ENCODE measurements at regions not wholly inside any gene's neighbourhood (a gene's known extent, or its start where the extent isn't known, plus 50 kb on each side); places are given as distances from the start of the nearest gene placed in this dataset.

GRCh38 chr15:25510146-25510545 is 71.3 kb upstream of the UBE3A start:
- Histone ChIP-seq H3K4me3 (no peak overlapping the region), H3K27me3 (no peaks in the 10 kb centered on the region), H3K27ac (no peak overlapping the region), H3K36me3 (no peaks in the 10 kb centered on the region), H3K9me3 (no peaks in the 10 kb centered on the region), H3K4me1 (no peaks in the 10 kb centered on the region)
- DNase-seq (ENCODE audit: low spot score in 2 of 2): no peak
- TF ChIP-seq POLR2AphosphoS5 (IDR thresholded peaks at IDR 0.05): no peak
- TF ChIP-seq, protein P1, sequence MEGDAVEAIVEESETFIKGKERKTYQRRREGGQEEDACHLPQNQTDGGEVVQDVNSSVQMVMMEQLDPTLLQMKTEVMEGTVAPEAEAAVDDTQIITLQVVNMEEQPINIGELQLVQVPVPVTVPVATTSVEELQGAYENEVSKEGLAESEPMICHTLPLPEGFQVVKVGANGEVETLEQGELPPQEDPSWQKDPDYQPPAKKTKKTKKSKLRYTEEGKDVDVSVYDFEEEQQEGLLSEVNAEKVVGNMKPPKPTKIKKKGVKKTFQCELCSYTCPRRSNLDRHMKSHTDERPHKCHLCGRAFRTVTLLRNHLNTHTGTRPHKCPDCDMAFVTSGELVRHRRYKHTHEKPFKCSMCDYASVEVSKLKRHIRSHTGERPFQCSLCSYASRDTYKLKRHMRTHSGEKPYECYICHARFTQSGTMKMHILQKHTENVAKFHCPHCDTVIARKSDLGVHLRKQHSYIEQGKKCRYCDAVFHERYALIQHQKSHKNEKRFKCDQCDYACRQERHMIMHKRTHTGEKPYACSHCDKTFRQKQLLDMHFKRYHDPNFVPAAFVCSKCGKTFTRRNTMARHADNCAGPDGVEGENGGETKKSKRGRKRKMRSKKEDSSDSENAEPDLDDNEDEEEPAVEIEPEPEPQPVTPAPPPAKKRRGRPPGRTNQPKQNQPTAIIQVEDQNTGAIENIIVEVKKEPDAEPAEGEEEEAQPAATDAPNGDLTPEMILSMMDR (IDR thresholded peaks at IDR 0.05): no peak
- intact Hi-C loops (cut with DNase I; ENCODE audit: low total_unique reads): no loop called here

- H3K4me1 ChIP-seq: no peaks in the 10 kb centered on the region
- no peak overlapping the region for H3K4me3 ChIP-seq
- no peak overlapping the region for H3K27ac ChIP-seq
- H3K36me3 ChIP-seq: no peaks in the 10 kb centered on the region
- DNase-seq (ENCODE audit: low spot score in 2 of 2): no peak
- no peaks in the 10 kb centered on the region for H3K27me3 ChIP-seq
- no peaks in the 10 kb centered on the region for H3K9me3 ChIP-seq
- TF ChIP-seq POLR2AphosphoS5 (IDR thresholded peaks at IDR 0.05) (no peak), POLR2A (IDR thresholded peaks at IDR 0.05) (no peak)
- TF ChIP-seq, protein P1 (IDR thresholded peaks at IDR 0.05): no peak
- intact Hi-C loops (cut with DNase I; ENCODE audit: low total_unique reads): no loop called here
Observed at GRCh38 chr15:25509703-25510102, 70.9 kb upstream of the UBE3A start.

DNA sequence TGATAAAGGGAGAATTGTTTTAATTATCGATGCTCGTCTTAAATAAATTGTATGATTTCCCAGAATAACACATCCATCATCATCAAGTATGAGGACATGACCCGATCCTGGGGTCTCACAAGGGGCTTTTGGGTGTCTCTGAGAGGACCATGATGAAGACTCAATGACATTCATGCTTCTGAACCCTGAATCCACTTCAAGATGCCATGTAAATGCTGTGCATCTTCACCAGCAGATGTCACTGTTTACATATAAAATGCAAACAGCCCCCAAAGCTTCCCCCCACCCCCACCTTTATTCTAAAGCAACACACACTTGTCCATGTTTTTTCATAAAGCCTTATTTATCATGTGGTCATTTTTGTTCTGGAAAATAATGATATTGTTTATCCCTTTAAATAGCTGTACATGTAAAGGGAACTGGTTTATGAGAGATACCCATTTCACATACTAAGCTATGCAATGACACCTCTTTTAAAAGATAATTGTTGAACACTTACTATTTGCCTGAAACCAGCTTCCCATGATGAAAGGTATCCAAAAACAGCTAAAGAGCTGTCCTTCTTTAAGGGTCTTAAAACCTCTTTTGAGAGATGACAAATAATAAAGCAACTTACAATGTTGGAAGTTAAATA is 69.7 kb upstream of the UBE3A start:
- no peak for DNase-seq (ENCODE audit: low spot score in 2 of 2)
- H3K9me3 ChIP-seq: no peaks in the 10 kb centered on the region
- H3K27me3 ChIP-seq: no peaks in the 10 kb centered on the region
- no peak overlapping the region for H3K27ac ChIP-seq
- intact Hi-C loops (cut with DNase I; ENCODE audit: low total_unique reads): no loop called here
- no peaks in the 10 kb centered on the region for H3K4me1 ChIP-seq
- TF ChIP-seq POLR2A (IDR thresholded peaks at IDR 0.05) (no peak), POLR2AphosphoS5 (IDR thresholded peaks at IDR 0.05) (no peak)
- TF ChIP-seq, protein P1 (IDR thresholded peaks at IDR 0.05): peak in 2 of 3 donors; percentile 53 to 56
- H3K36me3 ChIP-seq: no peaks in the 10 kb centered on the region
- no peak overlapping the region for H3K4me3 ChIP-seq

- H3K4me1 ChIP-seq: no peaks in the 10 kb centered on the region
- no peaks in the 10 kb centered on the region for H3K9me3 ChIP-seq
- intact Hi-C loops (cut with DNase I; ENCODE audit: low total_unique reads): no loop called here
- no peak for DNase-seq (ENCODE audit: low spot score in 2 of 2)
- no peak overlapping the region for H3K4me3 ChIP-seq
- no peak for TF ChIP-seq POLR2AphosphoS5 (IDR thresholded peaks at IDR 0.05)
- TF ChIP-seq, protein P1 (IDR thresholded peaks at IDR 0.05): no peak
- TF ChIP-seq POLR2A (IDR thresholded peaks at IDR 0.05): no peak
- no peak overlapping the region for H3K27ac ChIP-seq
- no peaks in the 10 kb centered on the region for H3K36me3 ChIP-seq
- H3K27me3 ChIP-seq: no peaks in the 10 kb centered on the region
Observed at GRCh38 chr15:25504307-25504706, 65.5 kb upstream of the UBE3A start.

DNA sequence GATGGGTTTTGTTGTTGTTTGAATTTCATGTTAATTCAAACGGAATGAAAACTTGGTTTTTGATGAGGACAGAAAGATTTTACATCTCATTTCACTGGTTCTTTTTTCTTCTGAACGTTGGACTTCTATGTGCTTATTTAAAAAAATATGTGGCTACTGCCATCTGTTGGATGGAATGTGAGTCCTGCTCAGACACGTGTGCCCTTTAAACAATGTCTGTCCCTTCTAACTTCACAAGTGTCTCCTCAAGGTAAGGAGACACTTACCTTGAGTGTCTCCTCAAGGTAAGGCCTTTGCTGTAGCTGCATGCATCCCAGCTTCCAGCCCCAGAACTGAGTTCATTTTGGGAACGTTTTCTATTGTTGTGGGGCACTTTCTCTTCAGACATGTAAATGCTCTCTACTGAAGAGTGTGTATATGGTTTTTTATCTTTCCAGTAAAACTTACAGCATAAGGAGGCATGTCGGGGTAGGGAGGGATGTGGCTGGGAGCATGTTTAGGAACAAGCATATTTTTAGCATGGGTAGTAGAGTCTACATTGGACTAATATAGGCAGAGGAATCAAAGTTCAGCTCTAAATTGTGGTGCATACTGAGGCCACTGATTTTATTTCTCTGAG is 63.1 kb upstream of the UBE3A start:
- H3K36me3 ChIP-seq: no peaks in the 10 kb centered on the region
- intact Hi-C loops (cut with DNase I; ENCODE audit: low total_unique reads): no loop called here
- no peaks in the 10 kb centered on the region for H3K27me3 ChIP-seq
- H3K27ac ChIP-seq: no peak overlapping the region
- TF ChIP-seq, protein P1 (IDR thresholded peaks at IDR 0.05): peak in 2 of 3 donors; percentile 42 to 68
- TF ChIP-seq POLR2AphosphoS5 (IDR thresholded peaks at IDR 0.05): no peak
- no peaks in the 10 kb centered on the region for H3K4me1 ChIP-seq
- DNase-seq (ENCODE audit: low spot score in 2 of 2): no peak
- no peak overlapping the region for H3K4me3 ChIP-seq
- no peaks in the 10 kb centered on the region for H3K9me3 ChIP-seq

Data from breast epithelium (tissue), 4 donors.